Kasumi-1 (cell line): ENCODE measurements at regions not wholly inside any gene's neighbourhood (a gene's known extent, or its start where the extent isn't known, plus 50 kb on each side); places are given as distances from the start of the nearest gene placed in this dataset.
"Not testable (repeated sequence)": the region's sequence is repeated elsewhere in the genome, so short reads cannot be mapped to it uniquely, and the experiment has no call there.

Source experiments
- DNase-seq, 2 experiments: peaks; one replicate each; lab custom pipeline; 2025; lab: John Stamatoyannopoulos, UW

DNA sequence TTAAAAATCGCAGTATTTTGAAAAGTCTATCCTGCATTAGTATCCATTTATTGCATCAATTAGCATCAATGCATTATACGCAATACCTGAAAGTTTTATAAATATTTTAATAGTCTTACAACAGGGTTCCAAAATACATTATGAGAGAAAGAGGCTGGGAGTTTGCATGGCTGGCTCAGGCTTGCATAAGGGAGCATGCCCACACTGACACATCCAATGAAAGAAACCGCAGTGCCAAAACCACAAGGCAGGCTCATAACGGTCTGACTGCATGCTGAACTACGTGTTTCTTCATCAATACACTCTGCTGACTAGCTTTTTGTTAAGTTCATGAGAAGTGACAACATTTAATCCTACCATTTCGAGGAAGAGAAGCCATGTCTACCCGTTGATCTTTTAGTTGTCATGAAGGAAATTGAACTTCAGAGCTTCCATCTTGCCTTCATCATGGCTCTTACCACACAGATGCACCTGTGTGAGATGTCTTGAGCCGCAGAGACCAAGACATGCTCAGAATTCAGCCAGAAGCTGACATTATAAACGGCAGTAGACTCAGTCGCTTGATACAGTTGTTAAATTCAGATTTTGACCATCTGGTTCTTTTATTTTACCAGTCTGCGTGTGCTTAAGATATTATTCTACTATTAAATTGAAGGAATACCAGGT, 168.8 kb upstream of the FRG1 start:
- DNase-seq: no peak

DNA sequence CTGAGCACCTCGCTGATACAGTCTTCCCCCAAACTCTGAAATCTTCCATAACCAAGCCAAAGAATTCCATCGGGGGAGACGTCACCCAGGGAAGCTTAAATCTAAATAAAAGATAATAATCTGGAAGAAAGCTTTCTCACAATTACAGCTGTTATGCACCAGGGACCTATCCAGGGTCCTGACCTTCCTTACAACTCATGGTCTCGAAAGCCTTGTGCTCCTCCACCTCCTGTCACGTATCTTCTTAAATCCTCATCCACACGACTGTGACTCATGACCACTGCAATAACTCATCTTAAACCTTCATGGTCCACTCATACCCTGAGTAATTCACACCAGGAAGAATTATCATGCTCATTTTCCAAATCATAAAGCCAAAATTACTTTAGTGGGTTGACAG, 166.8 kb upstream of the FRG1 start:
- DNase-seq: peak; percentile 43 to 55

DNA sequence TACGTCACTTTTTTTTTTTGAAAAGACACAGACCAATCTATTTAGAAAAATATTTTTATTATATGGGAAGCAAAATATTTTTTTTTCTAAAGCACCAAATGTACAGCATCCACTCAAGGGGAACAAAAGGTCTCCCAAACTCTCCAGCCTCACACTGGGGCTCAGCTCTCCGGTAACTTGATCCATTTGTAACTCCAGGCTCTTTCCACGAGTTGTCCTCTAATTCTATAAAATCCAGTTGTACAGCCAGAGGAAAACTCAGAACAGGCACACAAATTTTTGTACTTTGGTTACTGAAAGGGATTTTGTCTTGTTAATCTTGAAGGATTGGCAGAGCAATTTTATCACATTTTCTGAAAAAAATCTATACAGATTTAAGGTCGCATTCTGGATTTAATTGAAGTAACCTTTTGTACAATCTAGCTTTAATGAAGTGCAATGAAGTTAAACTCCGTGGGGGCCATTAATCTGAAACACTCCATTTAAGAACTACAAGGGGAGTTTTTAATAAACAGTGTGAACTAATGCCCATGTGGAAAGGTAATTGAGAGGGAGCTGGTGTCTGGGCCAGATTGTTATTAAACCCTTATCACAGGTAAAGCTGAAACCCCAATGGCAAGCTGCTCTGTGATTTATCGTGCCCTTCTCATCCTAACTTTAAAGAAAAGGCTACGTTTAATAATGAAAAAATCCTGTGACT, 161.2 kb upstream of the FRG1 start:
- no peak for DNase-seq

DNA sequence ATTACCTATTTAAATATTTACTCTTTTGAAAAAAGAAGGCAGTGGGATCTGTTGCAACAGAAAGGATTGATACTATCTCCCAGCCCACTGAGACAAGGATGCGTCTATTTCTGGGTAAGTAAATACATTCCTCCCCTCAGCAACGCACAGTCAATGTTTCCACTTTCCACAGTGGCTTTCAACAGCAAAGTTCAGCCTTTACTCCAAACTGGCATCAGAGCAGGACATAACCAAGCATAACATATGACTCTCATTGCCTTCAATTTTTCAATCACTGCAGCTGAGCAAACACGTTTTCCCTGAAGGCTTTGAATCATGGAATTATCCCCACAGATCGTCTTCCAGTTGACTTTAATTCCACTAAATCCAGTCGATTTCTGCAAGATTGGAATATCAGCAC, 160.3 kb upstream of the FRG1 start:
- DNase-seq: no peak

DNA sequence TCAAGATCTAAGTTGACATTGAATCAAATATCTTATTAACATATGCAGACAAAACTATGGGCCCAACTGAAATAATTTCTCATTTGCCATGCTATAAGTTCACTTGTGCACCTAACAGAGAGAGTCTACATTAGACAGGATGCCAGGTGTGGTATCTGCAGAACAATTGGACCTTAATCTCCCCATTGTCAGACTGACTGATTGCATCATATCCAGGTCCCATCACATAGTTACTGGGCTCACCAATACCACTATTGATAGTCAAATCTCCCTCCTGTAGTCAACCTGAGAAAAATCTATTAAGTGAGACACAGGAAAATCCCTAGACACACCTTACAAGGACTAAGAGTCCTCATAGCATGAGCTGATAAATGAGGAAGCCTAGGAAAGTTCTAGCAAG, 156.0 kb upstream of the FRG1 start:
- no peak for DNase-seq

DNA sequence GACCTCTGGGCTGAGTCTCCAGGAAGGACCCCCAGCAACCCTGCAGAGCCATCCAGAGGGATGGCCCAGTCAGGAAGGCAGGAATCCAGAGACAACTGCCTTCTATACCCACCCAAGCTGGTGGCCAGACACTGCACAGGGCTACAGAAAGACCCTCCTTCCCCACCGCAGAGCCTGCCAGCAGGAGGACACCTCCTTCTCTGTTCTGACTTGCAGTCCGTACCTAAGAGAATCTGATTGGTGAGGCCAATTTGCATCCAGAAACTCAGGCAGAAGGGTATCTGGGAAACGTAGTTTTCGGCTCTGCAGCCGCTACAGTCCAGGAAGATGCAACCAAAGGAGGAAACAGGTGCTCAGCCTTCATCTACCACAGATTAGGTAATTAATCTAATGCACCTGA, 155.4 kb upstream of the FRG1 start:
- DNase-seq: no peak

DNA sequence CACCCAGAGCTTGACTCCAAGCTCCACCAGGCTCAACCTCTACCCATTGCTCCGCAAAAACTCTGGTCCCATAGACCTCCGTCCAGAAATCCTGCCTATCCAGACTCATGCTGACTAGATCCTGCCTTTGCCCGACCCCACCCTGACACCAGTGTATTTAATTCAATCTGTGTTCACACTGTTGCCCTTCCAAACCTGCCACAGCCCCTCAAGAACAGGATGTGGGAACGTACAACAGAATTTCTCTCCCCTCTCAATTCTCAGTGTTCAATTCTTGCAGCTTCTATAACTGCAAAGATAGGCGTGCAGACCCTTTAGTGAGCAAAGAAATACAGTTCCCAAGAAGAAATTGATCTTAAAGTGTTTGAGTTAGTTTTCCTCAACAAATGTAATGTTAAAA, 154.2 kb upstream of the FRG1 start:
- no peak for DNase-seq

DNA sequence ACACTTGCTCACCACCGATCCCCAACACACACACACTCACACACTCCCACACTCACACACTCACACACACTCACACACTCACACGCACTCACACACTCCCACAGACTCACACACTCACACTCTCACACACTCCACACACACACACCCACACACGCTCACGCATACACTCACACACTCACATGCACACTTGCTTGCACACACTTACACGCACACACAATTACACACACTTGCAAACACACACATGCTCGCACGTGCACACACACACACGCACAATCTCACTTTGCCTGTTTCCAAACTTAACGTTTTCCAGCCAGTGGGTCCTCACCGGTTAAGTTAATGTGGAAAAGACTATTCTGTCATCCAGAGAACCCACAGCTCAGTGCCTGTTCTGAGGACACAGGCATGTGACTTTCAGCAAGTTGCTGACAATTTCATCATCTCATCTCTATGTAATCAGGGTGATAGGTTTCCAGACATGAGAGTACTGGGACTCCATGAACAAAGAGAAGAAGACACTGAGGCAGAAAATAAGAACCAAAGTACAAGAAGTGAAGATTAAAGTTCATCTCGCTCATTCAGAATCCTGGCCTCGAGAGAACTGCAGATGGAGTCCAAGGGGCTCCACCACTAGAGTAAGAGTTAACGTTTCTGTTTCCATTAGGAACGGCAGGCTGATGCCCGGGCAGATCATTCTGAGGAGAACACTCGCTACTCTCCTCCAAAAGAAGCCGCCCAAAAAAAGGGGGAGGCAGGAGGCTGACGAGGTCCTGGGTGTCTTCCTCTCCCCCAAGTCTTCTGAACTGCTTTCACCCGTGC, 153.2 kb upstream of the FRG1 start:
- no peak for DNase-seq

DNA sequence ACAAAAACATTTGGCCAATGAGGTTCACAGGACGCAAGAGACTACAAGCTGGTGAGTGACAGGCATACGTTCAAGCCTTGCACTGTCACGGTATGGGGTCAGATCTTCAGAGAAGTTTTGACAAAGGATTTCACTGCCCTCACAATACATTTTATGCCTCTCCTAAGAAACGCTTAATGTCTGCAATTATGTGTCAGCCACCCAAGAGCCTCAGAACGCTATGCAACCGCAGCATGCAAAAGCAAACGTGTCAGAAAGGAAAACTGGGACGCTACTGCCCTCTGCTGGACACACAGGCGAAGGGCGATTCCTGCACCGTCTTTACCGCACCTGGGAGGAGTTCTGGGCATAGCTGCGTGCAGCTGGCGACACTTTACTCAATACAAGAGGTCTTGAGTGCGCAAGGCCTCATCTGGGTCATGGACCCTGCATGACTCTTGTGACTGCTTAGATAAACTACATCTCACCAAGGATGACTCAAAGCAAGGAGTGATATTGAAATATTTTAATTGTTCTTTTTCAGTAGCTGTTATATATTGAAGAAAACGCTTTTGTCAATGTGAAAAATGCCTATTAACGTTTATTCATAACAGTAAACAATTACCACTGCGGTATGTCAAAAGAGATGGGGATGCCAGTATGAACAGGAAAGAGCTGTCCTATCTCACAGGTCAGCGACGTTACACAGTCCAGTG, 147.6 kb upstream of the FRG1 start:
- peak; percentile 90 for DNase-seq

DNA sequence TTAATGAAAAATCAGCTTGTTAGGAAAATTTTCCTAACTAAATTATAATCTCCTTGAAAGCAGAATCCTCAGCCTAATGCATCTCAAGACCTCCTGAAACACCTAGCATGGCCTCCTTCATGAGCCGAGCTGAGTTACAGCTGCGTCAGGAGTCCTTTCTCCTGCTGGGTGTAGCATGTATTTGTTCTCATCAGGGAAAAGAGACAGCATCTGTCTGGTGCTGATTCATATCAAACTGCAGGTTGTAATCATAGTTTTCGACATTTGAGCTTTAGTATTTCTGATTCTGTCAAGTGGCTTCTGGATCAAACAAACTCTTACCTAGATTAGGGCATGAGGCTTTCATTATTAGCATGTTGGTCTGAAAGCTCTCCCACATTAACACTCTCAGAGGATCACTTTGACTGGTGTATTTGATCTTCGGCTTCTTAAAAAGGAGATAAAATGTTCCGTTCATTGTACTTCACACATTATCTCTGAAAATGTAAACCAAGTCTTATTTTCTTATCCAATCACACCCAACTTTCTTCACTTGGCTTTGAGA, 140.1 kb upstream of the FRG1 start:
- no peak for DNase-seq

DNA sequence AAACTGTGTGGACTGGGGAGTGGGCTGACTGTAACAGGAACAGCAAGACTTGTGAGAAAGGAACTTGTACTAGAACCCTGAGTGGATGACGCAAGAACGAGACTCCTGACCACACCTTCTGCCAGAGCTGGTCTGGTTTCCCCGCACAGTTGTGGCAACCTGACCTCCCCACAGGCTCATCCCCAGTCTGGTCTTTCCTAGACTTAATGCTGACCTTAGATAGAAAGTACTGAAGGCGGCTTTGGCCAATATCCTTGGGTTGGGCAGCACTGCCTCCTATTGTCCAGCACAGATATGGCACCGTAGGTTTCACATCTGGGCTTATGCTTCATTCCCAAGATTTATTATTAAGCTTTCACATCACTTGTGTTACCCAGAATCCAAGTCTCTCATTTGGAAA, 137.8 kb upstream of the FRG1 start:
- peak in 1 of 2 experiments; percentile 5 for DNase-seq

DNA sequence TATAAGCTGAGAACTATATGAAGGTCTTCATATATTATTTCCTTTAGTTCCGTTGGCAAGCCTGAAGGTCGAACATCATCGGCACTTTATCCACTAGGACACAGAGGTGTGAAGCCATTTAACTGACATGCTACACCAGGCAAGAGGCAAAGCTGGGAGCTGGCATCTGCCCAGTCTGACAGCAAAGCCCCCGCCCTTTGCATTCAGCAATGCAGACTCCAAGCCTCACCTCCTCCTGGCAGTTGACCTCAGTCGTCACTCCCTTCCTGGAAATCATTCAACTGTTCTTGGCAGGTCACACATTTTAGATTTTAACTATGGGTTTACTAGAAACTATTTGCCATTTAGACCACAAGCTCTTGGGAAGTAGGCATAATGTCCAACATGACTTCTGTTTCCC, 135.8 kb upstream of the FRG1 start:
- DNase-seq: no peak

DNA sequence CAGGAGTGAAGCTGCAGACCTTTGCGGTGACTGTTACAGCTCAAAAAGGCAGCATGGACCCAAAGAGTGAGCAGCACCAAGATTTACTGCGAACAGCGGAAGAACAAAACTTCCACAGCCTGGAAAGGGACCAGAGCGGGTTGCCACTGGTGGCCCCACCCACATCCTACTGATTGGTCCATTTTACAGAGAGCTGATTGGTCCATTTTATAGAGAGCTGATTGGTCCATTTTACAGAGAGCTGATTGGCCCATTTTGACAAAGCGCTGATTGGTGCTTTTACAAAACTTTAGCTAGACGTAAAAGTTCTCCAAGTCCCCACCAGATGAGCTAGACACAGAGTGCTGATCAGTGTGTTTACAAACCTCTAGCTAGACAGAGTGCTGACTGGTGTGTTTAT, 134.2 kb upstream of the FRG1 start:
- no peak for DNase-seq

DNA sequence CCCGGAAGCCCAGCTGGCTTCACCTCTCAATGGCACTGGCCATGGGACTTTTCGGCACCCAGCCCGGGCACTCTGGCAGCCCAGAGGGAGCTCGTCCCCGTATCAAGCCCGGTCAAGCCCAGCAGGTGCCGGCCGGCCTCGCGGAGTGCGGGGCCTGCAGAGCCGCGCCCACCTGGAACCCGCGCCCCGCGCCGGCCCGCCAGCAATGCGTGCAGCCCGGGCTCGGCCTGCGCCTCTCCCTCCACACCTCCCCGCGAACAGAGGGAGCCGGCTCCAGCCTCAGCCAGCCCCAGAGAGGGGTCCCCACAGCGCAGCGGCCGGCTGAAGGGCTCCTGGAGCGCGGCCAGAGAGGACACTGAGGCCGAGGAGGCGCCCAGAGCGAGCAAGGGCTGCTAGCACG, 133.6 kb upstream of the FRG1 start:
- DNase-seq: no peak

DNA sequence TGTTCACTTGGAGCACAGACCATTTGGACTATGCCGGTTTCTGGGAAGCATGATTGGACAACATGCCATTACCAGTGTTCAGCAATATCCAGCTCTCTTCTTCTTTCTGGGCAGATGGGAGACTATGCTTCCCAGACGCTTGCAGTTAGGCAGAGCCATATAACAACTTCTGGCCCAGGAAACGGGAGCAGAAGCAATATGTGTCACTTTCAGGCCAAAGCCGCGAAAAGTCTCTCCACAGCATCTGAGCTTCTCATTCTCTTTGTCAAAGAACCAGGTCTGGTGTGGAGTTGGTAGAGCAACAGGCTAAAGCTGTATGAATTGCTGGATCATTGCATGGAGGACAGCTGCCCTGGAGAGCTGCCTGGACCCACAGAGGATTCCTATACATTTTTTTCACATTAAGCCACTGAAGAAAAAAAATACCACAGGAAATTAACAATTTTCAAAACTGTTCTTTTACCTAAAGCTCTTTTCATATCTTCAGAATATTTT, 131.4 kb upstream of the FRG1 start:
- no peak for DNase-seq

DNA sequence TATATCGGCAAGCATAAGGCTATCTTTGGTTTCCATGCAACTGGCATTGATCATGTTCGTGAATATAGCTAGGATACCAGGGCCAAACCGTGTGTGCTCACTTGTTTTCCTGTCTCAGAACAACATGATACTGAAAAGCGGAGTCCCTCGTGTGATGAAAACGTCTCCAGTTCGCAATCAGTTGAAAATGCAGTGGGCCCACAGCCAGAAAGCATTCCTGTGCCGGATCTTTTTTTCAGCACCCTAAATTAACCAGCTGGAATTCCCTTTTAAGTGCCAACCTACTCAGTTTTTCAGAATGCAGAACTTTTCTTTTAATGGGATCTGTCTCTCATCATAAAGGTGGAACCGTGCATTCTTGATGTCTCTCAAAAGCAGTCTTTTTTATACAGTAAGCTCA, 130.8 kb upstream of the FRG1 start:
- DNase-seq: no peak

DNA sequence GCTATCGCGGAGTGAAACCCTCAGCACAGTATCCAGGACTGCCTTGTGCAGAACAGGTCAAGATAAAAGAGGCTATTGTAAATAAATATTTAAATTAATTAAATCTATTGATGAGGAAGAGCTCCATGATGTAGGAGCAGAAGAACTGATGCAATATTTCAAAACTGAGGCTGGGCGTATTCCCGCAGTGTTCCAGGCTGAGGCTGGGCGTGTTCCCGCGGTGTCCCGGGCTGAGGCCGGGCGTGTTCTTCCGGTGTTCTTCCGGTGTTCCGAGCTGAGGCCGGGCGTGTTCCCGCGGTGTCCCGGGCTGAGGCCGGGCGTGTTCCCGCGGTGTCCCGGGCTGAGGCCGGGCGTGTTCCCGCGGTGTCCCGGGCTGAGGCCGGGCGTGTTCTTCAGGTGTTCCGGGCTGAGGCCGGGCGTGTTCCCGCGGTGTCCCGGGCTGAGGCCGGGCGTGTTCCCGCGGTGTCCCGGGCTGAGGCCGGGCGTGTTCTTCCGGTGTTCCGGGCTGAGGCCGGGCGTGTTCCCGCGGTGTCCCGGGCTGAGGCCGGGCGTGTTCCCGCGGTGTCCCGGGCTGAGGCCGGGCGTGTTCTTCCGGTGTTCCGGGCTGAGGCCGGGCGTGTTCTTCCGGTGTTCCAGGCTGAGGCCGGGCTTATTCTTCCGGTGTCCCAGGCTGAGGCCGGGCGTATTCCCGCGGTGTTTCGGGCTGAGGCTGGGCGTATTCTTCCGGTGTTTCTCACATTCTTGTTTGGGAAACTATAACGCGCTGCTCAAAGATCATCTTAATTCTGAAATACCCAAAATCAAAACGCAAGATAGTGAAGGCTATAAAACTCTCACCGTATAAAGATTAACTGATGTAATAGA, 130.1 kb upstream of the FRG1 start:
- not testable (repeated sequence) for DNase-seq

DNA sequence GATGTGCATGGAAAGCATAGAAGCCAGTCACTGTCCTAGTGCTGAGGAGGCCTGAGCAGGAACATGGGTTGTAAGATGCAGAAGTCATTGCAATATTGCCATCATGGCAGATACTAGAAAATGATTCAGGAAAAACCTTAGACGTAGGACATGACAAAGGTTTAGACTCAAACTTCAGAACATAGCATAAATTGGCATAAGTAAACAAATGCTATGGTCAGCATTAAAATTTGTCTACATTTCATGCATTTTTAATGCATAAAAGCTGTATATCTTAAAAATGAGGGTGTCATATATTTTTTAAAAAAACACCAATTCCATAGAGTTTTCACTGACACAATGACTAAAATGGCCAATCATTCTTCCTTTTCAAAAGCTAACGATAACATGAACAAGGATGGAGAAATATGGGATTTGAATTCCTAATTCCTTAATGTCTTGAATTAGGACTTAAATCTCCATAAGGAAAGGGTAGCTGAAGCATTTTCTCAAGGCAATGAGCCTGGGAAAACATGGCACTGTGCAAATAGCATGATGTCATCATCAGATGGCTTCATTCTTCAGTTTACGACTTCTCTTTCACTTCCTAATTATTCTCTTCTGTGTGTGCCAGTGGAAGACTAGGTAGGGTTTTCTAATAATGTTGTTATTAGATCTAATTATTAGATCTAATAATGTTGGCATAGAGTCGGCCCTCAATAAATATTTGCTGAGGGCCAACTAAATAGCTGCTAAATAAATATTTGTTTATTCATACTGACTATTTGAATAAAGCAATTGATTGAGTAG, 125.1 kb upstream of the FRG1 start:
- no peak for DNase-seq

DNA sequence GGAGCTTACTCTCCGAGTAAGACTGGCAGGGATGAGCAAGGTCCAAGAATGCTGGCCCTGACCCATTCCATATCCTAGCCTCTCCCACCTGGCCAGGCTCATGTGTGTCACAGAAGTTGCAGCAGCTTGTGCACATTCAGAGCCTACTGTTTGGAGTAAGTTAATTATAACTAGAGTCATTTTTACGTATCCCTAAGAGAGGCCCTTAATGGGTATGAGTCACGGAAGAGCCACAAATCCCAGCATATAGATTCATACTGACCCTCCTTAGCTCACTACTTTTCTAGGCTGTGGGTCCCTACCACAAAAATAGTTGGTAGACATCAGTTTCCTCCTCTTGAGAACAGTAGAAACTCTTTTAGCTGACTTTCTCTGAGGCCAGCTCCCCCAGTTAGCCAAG, 118.3 kb upstream of the FRG1 start:
- no peak for DNase-seq

DNA sequence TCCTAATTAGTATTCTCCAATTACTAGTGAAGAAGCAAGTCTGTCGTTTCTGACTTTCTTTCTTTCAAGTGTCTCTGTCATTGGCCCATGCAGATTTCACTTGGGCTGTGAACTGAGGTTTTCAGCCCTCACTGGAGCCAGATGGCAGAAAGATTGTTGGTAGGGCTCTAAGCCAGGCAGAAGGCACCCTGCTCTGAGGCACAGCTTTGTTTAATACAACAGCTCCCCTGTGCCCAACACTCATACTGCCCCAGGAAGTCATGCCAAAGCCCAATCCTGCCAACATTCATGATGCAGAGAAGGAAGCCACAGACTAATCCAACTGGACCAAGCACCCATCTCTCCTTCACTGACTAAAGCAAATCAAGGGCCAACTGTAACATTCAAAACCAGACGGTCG, 117.1 kb upstream of the FRG1 start:
- no peak for DNase-seq
